ENCODE measurements at regions not wholly inside any gene's neighbourhood (a gene's known extent, or its start where the extent isn't known, plus 50 kb on each side); places are given as distances from the start of the nearest gene placed in this dataset.

GRCh38 chr3:102735311-102735710 lies 300.5 kb downstream of the ZPLD1 start:
- TF ChIP-seq CTCF (IDR thresholded peaks at IDR 0.05): no peak
- TF ChIP-seq POLR2A (IDR thresholded peaks at IDR 0.05): no peak
